GM23248 (cell line): ENCODE measurements at regions not wholly inside any gene's neighbourhood (a gene's known extent, or its start where the extent isn't known, plus 50 kb on each side); places are given as distances from the start of the nearest gene placed in this dataset.

Source experiments
- DNase-seq: peaks from one replicate; pipeline ENCODE4 v3.0.0-alpha.2; 2015
- H2AFZ ChIP-seq: fragments of 200-600 bp; sonication (generic); 2 replicates; pipeline ENCODE4 v1.6.1; 2016; ENCODE audit warnings: antibody characterized with exemption
- H3F3A ChIP-seq: fragments of 200-600 bp; sonication (generic); 2 replicates; pipeline ENCODE4 v1.6.1; 2016; ENCODE audit warnings: mild to moderate bottlenecking, antibody characterized with exemption, mixed run types; ENCODE audit not compliant: insufficient read depth
- H3K27ac ChIP-seq: fragments of 200-600 bp; sonication (generic); 2 replicates; pipeline ENCODE4 v1.5.1; 2016; ENCODE audit warnings: mild to moderate bottlenecking
- H3K27me3 ChIP-seq: fragments of 200-600 bp; sonication (generic); replicated peaks from 2 replicates; pipeline ENCODE4 v1.6.1; 2016; ENCODE audit warnings: mild to moderate bottlenecking; ENCODE audit not compliant: insufficient read depth
- H3K36me3 ChIP-seq: fragments of 200-600 bp; sonication (generic); 2 replicates; pipeline ENCODE4 v1.6.1; 2016; ENCODE audit warnings: low read depth, mild to moderate bottlenecking
- H3K4me1 ChIP-seq: fragments of 200-600 bp; sonication (generic); 2 replicates; pipeline ENCODE4 v1.6.1; 2016; ENCODE audit warnings: mild to moderate bottlenecking; ENCODE audit not compliant: insufficient read depth
- H3K4me2 ChIP-seq: fragments of 200-600 bp; sonication (generic); one replicate; pipeline ENCODE4 v1.6.1; 2016; ENCODE audit warnings: mild to moderate bottlenecking; ENCODE audit not compliant: unreplicated experiment
- H3K4me3 ChIP-seq: fragments of 200-600 bp; sonication (generic); 2 replicates; pipeline ENCODE4 v1.5.1; 2016; ENCODE audit warnings: mild to moderate bottlenecking
- H3K79me2 ChIP-seq: fragments of 200-600 bp; sonication (generic); 2 replicates; pipeline ENCODE4 v1.6.1; 2016; ENCODE audit warnings: mild to moderate bottlenecking; ENCODE audit not compliant: insufficient read depth
- H3K9ac ChIP-seq: fragments of 200-600 bp; sonication (generic); 2 replicates; pipeline ENCODE4 v1.6.1; 2016; ENCODE audit warnings: mild to moderate bottlenecking
- H3K9me2 ChIP-seq: fragments of 200-600 bp; sonication (generic); 2 replicates; pipeline ENCODE4 v1.6.1; 2016; ENCODE audit warnings: mixed run types, mild to moderate bottlenecking, moderate library complexity; ENCODE audit not compliant: insufficient read depth
- H3K9me3 ChIP-seq: fragments of 200-600 bp; sonication (generic); one replicate; pipeline ENCODE4 v1.6.1; 2017; ENCODE audit warnings: low read depth
- H4K20me1 ChIP-seq: fragments of 200-600 bp; sonication (generic); 2 replicates; pipeline ENCODE4 v1.6.0; 2016; ENCODE audit not compliant: insufficient read depth
- EZH2 ChIP-seq: fragments of 200-600 bp; sonication (generic); IDR thresholded peaks from 2 replicates; pipeline ENCODE4 v1.6.1; 2018; ENCODE audit warnings: antibody characterized with exemption, mild to moderate bottlenecking; ENCODE audit not compliant: insufficient read depth, poor library complexity, severe bottlenecking
- EZH2phosphoT487 ChIP-seq: fragments of 200-600 bp; sonication (generic); IDR thresholded peaks from 2 replicates; pipeline ENCODE4 v1.6.1; 2018; ENCODE audit warnings: antibody characterized with exemption, moderate library complexity, mild to moderate bottlenecking, low read depth; ENCODE audit not compliant: insufficient read depth
- WGBS, 2 experiments: methylation state at CpG; one replicate each; pipeline ENCODE4 v1.1.6; 2015 to 2017; ENCODE audit warnings: low lambda C conversion rate in 2 of 2, low coverage in 1 of 2; ENCODE audit errors: missing lambda C conversion rate in 2 of 2; 5-methylcytosine and 5-hydroxymethylcytosine counted together
- in situ Hi-C: fragments of 300-500 bp; cut with MboI; formaldehyde crosslinking; loops from 2 replicates; pipeline ENCODE4 v1.15.0; 2020

GRCh38 chr5:4523038-4523437, 617.1 kb upstream of the ADAMTS16 start:
- Histone ChIP-seq H3K79me2 (no peaks in the 10 kb centered on the region), H3F3A (no peaks in the 10 kb centered on the region), H3K9ac (no peak overlapping the region), H3K4me1 (no peaks in the 10 kb centered on the region), H3K4me2 (no peak overlapping the region), H3K27me3 (no peaks in the 10 kb centered on the region), H3K9me2 (no peaks in the 10 kb centered on the region), H3K9me3 (no peaks in the 10 kb centered on the region), H3K27ac (no peak overlapping the region), H3K36me3 (no peaks in the 10 kb centered on the region), H3K4me3 (no peak overlapping the region), H2AFZ (no peak overlapping the region), H4K20me1 (no peaks in the 10 kb centered on the region)
- TF ChIP-seq EZH2phosphoT487: no peak
- TF ChIP-seq EZH2: no peak
- in situ Hi-C loops: no loop called here
- DNase-seq: no peak
- 56 to 59% methylated on average over 6 of the region's 6 CpGs for WGBS, 2 experiments

- no peak overlapping the region for H2AFZ ChIP-seq
- no peaks in the 10 kb centered on the region for H3K27me3 ChIP-seq
- no peak overlapping the region for H3K27ac ChIP-seq
- no peaks in the 10 kb centered on the region for H3K79me2 ChIP-seq
- no peaks in the 10 kb centered on the region for H4K20me1 ChIP-seq
- H3K4me1 ChIP-seq: no peaks in the 10 kb centered on the region
- H3F3A ChIP-seq: no peaks in the 10 kb centered on the region
- 53 to 60% methylated on average over 10 of the region's 10 CpGs for WGBS, 2 experiments
- TF ChIP-seq EZH2: no peak
- TF ChIP-seq EZH2phosphoT487: no peak
- H3K36me3 ChIP-seq: no peaks in the 10 kb centered on the region
- H3K9me3 ChIP-seq: no peaks in the 10 kb centered on the region
- H3K4me3 ChIP-seq: no peak overlapping the region
- in situ Hi-C loops: no loop called here
- no peak for DNase-seq
- no peak overlapping the region for H3K9ac ChIP-seq
- no peaks in the 10 kb centered on the region for H3K9me2 ChIP-seq
- no peak overlapping the region for H3K4me2 ChIP-seq
These were observed 608.1 kb upstream of the ADAMTS16 start for GRCh38 chr5:4531756-4532704.

GRCh38 chr5:4532705-4533080, 607.4 kb upstream of the ADAMTS16 start:
- DNase-seq: no peak
- Histone ChIP-seq H3K36me3 (no peaks in the 10 kb centered on the region), H3K4me2 (no peak overlapping the region), H3K79me2 (no peaks in the 10 kb centered on the region), H3K9me3 (no peaks in the 10 kb centered on the region), H2AFZ (no peak overlapping the region), H3K27me3 (no peaks in the 10 kb centered on the region), H3F3A (no peaks in the 10 kb centered on the region), H3K9me2 (no peaks in the 10 kb centered on the region), H3K4me3 (no peak overlapping the region), H4K20me1 (no peaks in the 10 kb centered on the region), H3K4me1 (no peaks in the 10 kb centered on the region), H3K27ac (no peak overlapping the region), H3K9ac (no peak overlapping the region)
- in situ Hi-C loops: no loop called here
- 69 to 72% methylated on average over 6 of the region's 6 CpGs for WGBS, 2 experiments
- TF ChIP-seq EZH2: no peak
- no peak for TF ChIP-seq EZH2phosphoT487

- DNase-seq: no peak
- in situ Hi-C loops: no loop called here
These were observed 606.5 kb upstream of the ADAMTS16 start for GRCh38 chr5:4533457-4534105.

More at GRCh38 chr5:4533457-4534105, 606.5 kb upstream of the ADAMTS16 start:
- Histone ChIP-seq H3K9me3 (no peaks in the 10 kb centered on the region), H3K27me3 (no peaks in the 10 kb centered on the region), H3K4me2 (no peak overlapping the region), H3K9me2 (no peaks in the 10 kb centered on the region), H3K79me2 (no peaks in the 10 kb centered on the region), H4K20me1 (no peaks in the 10 kb centered on the region), H3K4me1 (no peaks in the 10 kb centered on the region), H3K9ac (no peak overlapping the region), H3K36me3 (no peaks in the 10 kb centered on the region), H3F3A (no peaks in the 10 kb centered on the region), H3K27ac (no peak overlapping the region), H3K4me3 (no peak overlapping the region), H2AFZ (no peak overlapping the region)
- TF ChIP-seq EZH2phosphoT487 (no peak), EZH2 (no peak)
- 12 to 15% methylated on average over 3 of the region's 3 CpGs for WGBS, 2 experiments
